ENCODE measurements at regions not wholly inside any gene's neighbourhood (a gene's known extent, or its start where the extent isn't known, plus 50 kb on each side); places are given as distances from the start of the nearest gene placed in this dataset.

DNA sequence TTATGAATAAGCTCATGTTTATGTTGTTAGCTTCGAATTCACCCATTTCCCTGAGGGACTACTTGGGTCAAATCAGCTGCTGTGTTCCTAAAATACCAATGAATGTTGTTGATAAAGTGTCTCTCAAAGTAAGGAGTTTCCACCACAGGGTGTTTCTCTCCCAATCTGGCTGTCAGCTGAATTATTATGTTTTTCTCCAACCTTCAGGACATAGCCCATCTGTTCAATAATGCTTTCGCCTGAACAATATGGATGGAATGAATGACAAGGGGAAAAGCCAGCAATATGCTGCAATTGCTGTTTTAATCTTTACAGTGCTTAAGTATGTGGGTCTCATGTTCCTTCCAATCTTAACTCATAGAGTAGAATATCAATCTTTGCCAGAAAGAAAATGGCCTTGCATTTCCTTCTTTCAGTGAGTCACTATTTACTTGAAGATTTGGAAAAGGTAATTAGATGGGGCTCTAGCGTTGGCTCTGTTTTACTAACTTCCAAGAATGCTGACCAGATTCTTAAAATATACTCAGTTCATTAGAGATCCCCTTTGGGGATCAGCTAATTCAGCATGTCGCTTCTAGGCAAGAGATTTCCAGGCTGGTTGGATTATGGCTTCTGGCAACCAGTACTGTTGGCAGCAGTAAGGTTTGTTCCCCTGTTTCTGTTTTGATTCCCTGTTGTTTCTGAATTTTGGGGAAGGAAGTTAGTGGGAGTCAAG is 410.5 kb downstream of the PPP3CA start (continued):
- TF ChIP-seq, protein P1, sequence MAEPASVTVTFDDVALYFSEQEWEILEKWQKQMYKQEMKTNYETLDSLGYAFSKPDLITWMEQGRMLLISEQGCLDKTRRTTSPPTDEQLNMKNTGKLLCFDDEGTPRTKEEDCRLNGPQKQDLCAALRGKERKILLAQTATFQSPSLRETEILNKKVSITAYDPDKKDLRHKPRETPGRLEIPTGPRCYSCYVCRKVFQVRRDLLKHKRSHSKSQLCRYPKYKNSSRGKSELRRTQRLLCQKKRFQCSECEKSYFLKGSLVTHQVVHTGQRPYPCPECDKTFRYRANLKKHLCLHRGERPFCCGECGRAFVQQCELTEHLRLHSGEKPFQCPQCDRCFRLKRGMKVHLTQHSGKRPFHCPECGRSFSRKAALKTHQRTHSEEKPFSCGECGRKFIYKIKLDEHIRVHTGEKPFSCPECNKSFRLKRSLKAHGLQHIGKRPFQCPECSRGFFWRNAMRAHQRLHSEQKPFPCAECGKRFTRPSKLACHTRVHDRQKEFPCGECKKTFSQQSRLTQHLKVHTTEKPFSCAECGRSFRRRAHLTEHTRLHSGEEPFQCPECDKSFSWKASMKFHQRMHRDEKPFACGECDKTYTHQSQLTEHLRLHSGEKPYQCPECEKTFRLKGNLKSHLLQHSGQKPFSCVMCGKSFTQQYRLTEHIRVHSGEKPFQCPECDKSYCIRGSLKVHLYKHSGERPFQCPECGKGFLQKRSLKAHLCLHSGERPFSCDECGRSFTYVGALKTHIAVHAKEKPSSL (CRISPR knock-in tag; conservative IDR thresholded peaks at IDR 0.05): no peak
- TF ChIP-seq, protein P2, sequence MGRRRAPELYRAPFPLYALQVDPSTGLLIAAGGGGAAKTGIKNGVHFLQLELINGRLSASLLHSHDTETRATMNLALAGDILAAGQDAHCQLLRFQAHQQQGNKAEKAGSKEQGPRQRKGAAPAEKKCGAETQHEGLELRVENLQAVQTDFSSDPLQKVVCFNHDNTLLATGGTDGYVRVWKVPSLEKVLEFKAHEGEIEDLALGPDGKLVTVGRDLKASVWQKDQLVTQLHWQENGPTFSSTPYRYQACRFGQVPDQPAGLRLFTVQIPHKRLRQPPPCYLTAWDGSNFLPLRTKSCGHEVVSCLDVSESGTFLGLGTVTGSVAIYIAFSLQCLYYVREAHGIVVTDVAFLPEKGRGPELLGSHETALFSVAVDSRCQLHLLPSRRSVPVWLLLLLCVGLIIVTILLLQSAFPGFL (CRISPR knock-in tag; IDR thresholded peaks at IDR 0.05; ENCODE audit: borderline replicate concordance): no peak
- TF ChIP-seq MAX (CRISPR knock-in tag; IDR thresholded peaks at IDR 0.05) (no peak), AR (CRISPR knock-in tag; IDR thresholded peaks at IDR 0.05) (no peak), KAT7 (CRISPR knock-in tag; IDR thresholded peaks at IDR 0.05; ENCODE audit: borderline replicate concordance) (no peak), E2F4 (CRISPR knock-in tag; IDR thresholded peaks at IDR 0.05; ENCODE audit: borderline replicate concordance, low read depth) (no peak), TEAD1 (CRISPR knock-in tag; IDR thresholded peaks at IDR 0.05) (no peak)

- ATAC-seq (0 out of 2 replicates have a peak, but pooled peaks have one; percentile 43), DNase-seq (ENCODE audit: low spot score) (no peak)
- H3K27me3 Mint-ChIP-seq (ENCODE audit: low read depth): no peaks in the 10 kb centered on the region
- no peak for TF ChIP-seq ZNF281 (CRISPR knock-in tag; IDR thresholded peaks at IDR 0.05)
- peaks cover 4% of the 10 kb centered on the region; the same call in 1 of the 2 replicates for H3K4me1 Mint-ChIP-seq
- ChIA-PET POLR2A (no interaction called here), CTCF (interaction anchor here (0.6 to 1.0 kb wide), 3 partner anchors 11 to 235 kb away, joined by 3 read pairs; no protein-coding TSS in a partner anchor)
- no peak overlapping the region for H3K4me3 Mint-ChIP-seq
- no peaks in the 10 kb centered on the region for H3K36me3 Mint-ChIP-seq
- H3K9me3 Mint-ChIP-seq: 0 out of 2 replicates have a peak, but pooled peaks cover 7% of the 10 kb centered on the region
- H3K27ac Mint-ChIP-seq: no peak overlapping the region
Measured at GRCh38 chr4:100935090-100935489, 412.2 kb downstream of the PPP3CA start.

DNA sequence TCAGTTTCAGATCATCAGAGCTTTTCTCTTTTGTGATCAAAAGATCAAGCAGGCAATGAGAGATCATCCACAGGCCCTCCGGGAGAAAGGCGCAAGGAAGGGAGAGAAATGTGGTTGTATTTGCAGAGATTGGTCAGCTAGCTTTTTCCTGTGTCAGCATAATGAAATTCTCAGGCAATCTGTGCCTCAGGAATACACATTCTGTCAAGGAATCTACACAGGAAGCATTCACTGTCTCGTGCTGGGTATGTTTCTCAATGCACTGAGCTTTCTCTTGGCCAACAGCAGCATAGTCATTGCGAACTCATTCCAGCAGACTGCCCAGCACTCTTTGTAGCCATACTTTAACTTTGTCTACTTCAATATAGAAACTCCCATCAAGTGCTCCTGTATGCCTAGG is 413.7 kb downstream of the PPP3CA start:
- no peaks in the 10 kb centered on the region for H3K27me3 Mint-ChIP-seq (ENCODE audit: low read depth)
- H3K36me3 Mint-ChIP-seq: no peaks in the 10 kb centered on the region
- H3K9me3 Mint-ChIP-seq: no peaks in the 10 kb centered on the region
- DNase-seq (ENCODE audit: low spot score) (no peak), ATAC-seq (no peak)
- H3K4me1 Mint-ChIP-seq: peaks cover 12% of the 10 kb centered on the region
- CTCF ChIA-PET: interaction anchor here (0.5 kb wide), 1 partner anchor 150 kb away, joined by 3 read pairs; no protein-coding TSS in a partner anchor
- POLR2A ChIA-PET: no interaction called here
- H3K27ac Mint-ChIP-seq: no peak overlapping the region
- H3K4me3 Mint-ChIP-seq: no peak overlapping the region
- TF ChIP-seq NR2C2 (CRISPR knock-in tag; IDR thresholded peaks at IDR 0.05) (no peak), ZNF263 (CRISPR knock-in tag; IDR thresholded peaks at IDR 0.05; ENCODE audit: low read depth) (no peak), TP53 (CRISPR knock-in tag; IDR thresholded peaks at IDR 0.05) (no peak), GTF2I (CRISPR knock-in tag; conservative IDR thresholded peaks at IDR 0.05) (no peak), CBFB (CRISPR knock-in tag; IDR thresholded peaks at IDR 0.05; ENCODE audit: low read depth) (no peak), MYBL2 (CRISPR knock-in tag; IDR thresholded peaks at IDR 0.05) (no peak), TCF7 (CRISPR knock-in tag; IDR thresholded peaks at IDR 0.05; ENCODE audit: low read depth) (no peak)
- TF ChIP-seq, protein P3, sequence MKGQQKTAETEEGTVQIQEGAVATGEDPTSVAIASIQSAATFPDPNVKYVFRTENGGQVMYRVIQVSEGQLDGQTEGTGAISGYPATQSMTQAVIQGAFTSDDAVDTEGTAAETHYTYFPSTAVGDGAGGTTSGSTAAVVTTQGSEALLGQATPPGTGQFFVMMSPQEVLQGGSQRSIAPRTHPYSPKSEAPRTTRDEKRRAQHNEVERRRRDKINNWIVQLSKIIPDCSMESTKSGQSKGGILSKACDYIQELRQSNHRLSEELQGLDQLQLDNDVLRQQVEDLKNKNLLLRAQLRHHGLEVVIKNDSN (CRISPR knock-in tag; IDR thresholded peaks at IDR 0.05): no peak
- TF ChIP-seq, protein P1 (CRISPR knock-in tag; conservative IDR thresholded peaks at IDR 0.05): no peak
- TF ChIP-seq, protein P2 (CRISPR knock-in tag; IDR thresholded peaks at IDR 0.05; ENCODE audit: borderline replicate concordance): no peak
